GM21390 (cell line): ENCODE measurements at regions not wholly inside any gene's neighbourhood (a gene's known extent, or its start where the extent isn't known, plus 50 kb on each side); places are given as distances from the start of the nearest gene placed in this dataset.
"Not testable (repeated sequence)": the region's sequence is repeated elsewhere in the genome, so short reads cannot be mapped to it uniquely, and the experiment has no call there.

Experiments
- ATAC-seq: cut with Tn5 transposase; IDR thresholded peaks from one replicate; pipeline ENCODE4 v1.9.1; 2021; ENCODE audit not compliant: unreplicated experiment

DNA sequence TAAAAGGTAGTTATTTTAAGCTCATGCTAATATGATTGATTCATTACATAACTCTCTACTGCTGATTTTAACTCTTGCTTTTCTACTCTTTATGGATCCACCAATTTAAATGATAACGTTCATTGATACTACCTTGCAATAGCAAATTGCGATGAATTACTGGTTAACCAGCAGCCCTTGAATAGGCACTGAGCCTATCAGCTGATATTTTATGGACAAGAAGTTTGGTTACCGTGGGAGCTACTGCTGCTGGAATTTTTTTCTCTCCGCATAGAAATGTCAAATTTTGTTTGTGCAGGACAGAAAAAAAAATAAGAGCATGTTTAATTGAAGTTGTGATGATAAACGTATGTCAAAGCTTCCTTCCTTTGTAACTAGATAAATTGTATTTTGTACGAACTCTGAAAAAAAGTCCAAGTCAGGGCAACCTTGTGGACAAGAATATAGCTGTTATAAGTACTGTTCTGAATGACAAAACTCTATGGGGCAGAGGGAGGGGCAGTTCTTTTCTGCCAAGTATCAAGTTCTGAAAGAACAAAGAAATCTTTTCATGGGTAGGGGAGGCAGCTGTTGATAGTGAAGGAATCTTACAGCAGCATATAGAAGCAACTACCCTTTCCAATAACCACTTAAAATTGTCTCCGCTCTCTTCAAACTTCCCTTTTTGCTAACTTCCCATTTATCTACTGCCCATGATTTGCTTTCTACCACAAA lies 434.9 kb upstream of the PABPC4L start:
- no peak for ATAC-seq

DNA sequence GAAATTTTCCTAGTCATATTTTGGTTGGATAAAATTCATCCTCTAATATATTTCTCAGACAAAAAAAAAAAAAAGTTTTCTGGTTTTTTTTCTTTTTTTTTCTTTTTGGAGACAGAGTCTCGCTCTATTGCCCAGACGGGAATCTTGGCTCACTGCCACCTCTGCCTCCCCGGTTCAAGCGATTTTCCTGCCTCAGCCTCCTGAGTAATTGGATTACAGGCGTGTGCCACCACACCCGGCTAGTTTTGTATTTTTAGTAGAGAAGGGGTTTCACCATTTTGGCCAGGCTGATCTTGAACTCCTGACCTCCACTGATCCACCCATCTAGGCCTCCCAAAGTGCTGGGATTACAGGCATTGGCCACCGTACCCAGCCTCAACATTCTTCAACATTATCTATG lies 432.7 kb upstream of the PABPC4L start:
- ATAC-seq: no peak

DNA sequence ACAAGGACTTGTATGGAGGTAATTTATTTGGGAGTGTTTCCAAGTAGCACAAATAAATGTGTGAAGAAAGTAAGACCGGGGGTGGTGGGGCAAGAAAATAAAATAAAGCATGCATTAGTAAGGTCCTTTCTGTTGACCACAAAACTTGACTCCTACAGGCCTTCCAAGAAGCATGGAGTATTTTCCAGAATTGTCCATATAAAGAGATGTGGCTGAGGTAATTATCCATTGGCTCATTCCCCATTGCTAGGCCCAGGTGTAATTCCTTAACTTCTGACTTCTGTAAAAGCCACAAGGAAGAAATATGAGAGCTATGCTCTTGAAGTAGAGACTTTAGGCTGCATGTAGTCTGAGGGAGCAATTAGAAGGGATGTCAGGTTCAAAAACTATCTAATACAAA lies 430.5 kb upstream of the PABPC4L start:
- ATAC-seq: no peak

- ATAC-seq: no peak
Measured at GRCh38 chr4:134628066-134628465, 426.5 kb upstream of the PABPC4L start.

DNA sequence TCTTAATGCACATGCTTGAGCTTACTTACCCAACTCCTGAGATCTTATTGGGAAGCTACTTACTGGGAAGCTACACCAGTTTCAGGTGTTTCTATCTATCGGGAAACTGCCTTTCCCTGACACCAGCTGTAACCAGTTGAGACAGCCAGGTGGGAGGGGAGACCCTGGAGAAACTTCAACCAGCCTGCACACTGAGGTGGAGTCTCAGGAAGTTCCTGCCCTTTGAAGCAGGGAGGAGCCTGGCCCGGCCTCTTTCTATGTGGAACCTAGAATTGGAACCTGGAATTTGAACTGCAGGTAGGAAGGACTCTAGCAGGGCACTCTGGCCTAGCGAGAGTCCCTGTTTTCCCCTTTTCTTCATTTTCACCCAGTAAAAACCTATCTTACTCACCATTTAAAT lies 425.8 kb upstream of the PABPC4L start:
- no peak for ATAC-seq

DNA sequence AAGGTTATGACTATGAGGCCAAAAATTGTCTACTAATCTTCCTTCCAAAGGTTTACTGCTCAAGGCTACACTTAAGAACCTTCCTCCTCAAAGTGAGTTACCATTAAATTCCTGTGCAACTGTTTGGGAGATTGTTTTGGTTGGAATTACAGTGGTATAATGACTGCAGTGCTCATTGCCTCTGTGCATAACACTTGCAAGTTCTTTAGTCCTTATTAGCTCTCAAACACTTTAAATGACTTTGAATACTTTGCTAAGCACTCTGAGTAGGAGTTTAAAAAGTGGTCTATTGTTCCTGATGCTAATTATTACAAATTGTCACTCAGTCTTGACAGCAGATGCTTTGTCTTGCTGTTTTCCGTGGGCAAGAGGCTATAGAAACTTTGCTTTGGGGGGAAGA lies 422.8 kb upstream of the PABPC4L start:
- no peak for ATAC-seq

DNA sequence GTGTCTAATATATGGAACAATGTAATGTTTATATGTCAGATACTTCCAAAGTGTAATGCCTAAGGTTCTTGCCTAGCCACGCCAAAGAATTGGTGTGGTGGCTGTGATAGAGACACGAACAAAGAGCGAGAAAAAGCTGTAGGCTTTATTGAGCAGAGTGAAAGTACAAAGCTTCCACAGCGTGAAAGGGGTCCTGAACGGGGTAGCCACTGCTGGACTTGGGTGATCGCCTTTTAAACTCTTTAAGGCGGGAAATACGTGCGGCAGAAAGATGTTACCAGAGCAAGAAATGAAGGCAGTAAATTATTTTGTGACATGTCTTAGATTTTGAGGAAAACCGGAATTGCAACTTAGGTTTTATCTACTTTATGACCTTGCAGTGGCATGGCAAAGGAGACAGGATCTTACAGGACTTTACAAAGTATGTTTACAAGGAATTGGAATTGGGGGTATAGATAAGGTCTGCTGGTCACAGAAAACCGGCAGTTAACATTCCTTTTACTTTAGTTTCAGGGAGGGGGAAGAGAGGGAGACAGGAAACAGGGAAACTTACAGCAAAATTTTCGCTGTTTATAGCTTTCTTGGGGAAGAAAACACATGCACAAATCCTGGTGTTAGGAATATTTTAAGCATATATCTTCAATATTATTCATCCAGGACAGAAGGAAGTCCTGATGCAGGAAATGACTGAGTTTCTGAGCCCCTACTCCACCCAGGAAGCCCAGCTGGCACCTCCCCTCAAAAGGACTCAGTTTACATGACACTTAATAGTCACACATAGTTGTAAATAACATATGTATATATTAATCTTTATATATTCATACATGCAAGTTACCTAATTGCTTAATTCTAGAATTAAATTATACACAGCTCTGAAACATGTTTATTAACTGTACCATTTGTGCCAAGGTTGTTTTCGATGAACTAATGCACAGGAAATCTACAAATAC lies 421.3 kb upstream of the PABPC4L start:
- ATAC-seq: not testable (repeated sequence)

GRCh38 chr4:134622199-134622598 lies 420.6 kb upstream of the PABPC4L start:
- ATAC-seq: no peak

DNA sequence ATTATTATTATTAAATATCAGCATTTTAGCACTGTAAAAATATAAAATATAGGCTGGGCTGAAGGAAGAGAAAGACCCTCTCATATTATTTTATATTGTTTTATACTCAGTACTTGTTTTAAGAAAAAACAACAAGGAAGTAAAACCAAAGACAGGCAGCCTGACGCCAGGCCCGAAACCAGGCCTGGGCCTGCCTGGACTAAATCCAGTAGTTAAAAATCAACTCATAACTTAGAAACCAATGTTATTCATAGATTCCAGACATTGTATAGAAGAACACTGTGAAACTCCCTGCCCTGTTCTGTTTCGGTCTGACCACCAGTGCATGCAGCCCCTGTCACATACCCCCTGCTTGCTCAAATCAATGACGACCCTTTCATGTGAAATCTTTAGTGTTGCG lies 420.1 kb upstream of the PABPC4L start:
- not testable (repeated sequence) for ATAC-seq

DNA sequence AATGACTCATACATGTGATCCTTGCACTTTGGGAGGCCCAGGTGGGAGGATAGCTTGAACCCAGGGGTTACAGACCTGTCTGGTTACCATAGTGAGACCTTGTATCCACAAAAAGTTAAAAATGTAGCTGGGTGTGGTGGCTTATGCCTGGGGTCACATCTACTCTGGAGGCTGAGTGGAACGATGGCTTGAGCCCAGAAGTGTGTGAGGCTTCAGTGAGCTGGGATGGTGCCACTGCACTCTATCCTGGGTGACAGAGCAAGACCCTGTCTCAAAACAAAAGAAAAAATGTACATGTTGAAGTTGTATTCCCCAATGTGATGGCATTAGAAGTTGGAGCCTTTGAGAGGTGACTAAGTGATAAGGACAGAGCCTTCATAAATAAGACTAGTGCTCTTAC lies 409.4 kb upstream of the PABPC4L start:
- no peak for ATAC-seq

GRCh38 chr4:134610172-134610571 lies 408.6 kb upstream of the PABPC4L start:
- ATAC-seq: no peak

GRCh38 chr4:134601706-134602105 lies 400.1 kb upstream of the PABPC4L start:
- no peak for ATAC-seq

DNA sequence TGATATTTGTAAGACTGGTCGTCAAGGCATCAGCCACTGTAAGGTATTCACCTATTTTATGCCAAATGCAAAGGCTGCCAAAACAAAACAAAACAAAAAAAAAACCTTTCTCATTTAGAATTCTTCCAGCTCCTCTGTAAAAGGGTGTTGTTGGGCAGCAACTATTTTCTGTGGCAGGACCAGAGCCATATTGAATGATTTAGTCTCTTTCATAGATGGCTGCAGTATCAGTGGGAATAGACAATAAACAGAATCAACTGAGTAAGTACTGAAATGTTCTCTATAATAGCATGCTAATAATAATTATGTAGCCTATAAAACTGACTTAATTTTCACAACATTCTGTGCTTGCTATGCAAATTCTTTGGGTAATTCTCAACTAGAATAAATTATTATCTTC lies 389.7 kb upstream of the PABPC4L start:
- no peak for ATAC-seq

DNA sequence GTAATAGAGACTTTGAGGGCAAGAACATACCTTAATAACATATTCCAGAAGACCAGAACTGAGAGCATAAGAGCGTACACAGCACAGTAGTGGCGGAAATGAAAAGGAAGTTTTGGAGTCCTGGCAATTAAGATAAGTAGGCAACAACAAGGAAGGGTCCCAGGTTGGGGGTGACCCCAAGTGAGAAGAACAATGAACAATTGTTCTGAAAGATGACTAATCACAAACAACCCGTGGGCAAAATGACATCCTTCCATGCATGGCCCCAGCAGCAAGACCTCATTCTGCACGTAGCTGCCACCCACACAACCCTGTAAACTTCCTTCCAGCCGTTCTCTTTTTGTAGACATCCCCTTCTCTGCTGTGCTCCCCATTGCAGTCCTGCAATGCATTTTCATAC lies 384.4 kb upstream of the PABPC4L start:
- no peak for ATAC-seq

DNA sequence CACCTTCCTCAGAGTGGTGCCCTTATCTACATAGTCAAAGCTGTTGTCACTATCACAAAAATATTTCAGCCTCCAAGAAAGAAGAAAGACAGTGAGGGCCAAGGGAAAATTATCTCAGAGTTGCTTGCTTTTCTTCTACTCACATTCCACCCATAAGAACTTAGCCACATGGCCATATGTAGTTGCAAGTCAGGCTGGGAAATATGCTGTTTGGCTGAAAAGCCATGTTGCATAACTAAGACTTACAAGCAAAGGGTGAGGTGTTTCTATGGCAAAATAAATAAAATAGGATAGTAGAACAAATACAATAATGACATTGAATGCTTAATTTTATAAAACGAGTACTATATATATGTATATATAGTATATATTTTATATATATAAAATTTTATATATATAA lies 365.9 kb upstream of the PABPC4L start:
- no peak for ATAC-seq

DNA sequence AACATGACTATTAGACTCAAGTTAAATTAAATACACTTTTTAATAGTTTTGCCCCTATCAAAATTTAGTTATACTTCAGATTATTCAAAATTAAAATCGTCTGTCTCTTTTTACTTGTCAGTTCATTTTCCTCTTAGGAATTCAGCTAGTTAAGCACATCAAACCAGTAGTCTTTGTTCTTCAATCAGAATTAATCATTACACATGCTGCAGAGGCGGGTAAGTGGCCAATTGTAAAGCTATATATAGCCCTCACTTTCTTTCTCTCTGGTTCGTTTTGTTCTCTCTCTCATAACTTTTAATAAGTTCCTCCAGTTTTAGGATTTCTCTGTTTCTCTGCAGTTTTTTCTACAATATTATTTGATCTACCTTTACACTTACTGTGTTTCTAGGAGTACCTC lies 359.1 kb upstream of the PABPC4L start:
- no peak for ATAC-seq

- no peak for ATAC-seq
Measured at GRCh38 chr4:134552063-134552462, 350.5 kb upstream of the PABPC4L start.

- ATAC-seq: no peak
Measured at GRCh38 chr4:134551348-134551747, 349.8 kb upstream of the PABPC4L start.

DNA sequence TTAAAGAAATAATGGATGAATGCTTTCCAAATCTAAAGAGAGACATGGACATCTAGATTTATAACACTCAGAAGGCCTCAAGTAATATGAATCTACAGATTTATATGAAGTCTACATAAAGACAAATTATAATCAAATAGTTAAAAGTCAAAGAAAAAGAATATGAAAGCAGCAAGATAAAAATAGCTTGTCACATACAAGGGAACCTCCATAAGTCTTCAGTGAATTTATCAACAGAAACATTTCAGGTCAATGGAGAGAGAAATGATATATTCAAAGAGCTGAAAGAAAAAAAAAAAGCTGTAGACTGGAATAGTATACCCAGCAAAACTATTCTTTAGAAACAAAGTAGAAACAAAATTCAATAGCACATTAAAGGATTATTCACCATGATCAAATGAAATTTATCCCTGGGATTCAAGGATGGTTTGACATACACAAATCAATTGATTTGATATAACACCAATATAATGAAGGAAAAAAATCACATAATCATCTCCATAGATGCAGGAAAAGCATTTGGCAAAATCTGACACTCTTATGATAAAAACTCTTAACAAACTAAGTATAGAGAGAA lies 346.6 kb upstream of the PABPC4L start:
- no peak for ATAC-seq

DNA sequence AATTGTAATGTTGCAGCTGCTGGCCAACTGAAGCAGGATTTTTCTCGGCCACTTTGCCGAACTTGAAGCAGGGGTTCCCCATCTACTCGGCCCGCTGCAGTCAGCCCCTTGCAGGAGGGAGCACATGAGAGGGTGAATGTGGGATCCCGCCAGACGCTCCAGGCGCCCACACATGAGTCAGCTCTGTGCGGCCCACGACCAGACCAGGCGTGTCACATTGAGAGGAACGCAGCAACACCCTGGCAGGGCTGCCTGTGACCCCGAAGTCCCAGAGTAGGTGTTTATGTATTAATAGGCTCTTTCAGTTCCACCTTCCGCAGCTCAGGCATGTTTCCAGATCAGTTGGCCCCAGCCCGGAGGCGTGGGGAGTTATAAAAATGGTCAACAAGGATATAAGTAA lies 344.7 kb upstream of the PABPC4L start:
- ATAC-seq: no peak

DNA sequence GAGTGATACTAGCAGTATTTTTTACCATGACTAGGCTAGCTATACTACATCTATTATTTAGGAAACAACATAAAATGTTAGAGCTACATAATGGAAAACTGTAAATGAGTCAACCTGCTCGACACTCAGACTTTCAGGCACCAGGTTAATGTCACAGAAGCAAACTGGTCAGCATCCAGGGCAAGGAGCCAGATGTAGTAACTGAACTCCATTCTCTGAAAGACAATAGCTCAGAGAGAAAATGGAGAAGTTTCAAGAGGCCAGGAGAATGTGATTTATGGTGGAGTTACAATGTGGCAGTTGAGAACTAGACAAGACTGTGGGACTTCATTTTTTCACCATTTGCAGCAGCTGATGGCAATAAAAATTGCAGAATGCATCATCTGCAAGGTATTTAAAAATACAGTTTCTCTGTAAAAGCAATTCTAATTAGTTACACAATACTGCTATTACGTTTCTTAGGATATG lies 342.7 kb upstream of the PABPC4L start:
- no peak for ATAC-seq

GRCh38 chr4:134540588-134540987 lies 339.0 kb upstream of the PABPC4L start:
- no peak for ATAC-seq
